Nephron progenitor cell (in vitro differentiated cells): ENCODE measurements at regions not wholly inside any gene's neighbourhood (a gene's known extent, or its start where the extent isn't known, plus 50 kb on each side); places are given as distances from the start of the nearest gene placed in this dataset.

Experiments used
- DNase-seq: peaks from one replicate; pipeline ENCODE4 v3.0.0; 2021
- H3K27ac Mint-ChIP-seq: 2 replicates; pipeline ENCODE4 v1.8.0; 2021; ENCODE audit warnings: mild to moderate bottlenecking, moderate library complexity, mixed read lengths
- H3K27me3 Mint-ChIP-seq: 2 replicates; pipeline ENCODE4 v1.8.0; 2021; ENCODE audit warnings: mild to moderate bottlenecking, low read depth, mixed read lengths; ENCODE audit not compliant: poor library complexity
- H3K36me3 Mint-ChIP-seq: 2 replicates; pipeline ENCODE4 v1.8.0; 2021; ENCODE audit warnings: low read depth, mixed read lengths
- H3K4me1 Mint-ChIP-seq: 2 replicates; pipeline ENCODE4 v1.8.0; 2021; ENCODE audit warnings: mixed read lengths
- H3K4me3 Mint-ChIP-seq: 2 replicates; pipeline ENCODE4 v1.8.0; 2021; ENCODE audit warnings: mild to moderate bottlenecking, moderate library complexity, mixed read lengths
- H3K9me3 Mint-ChIP-seq: 2 replicates; pipeline ENCODE4 v1.8.0; 2021; ENCODE audit warnings: mild to moderate bottlenecking, moderate library complexity, mixed read lengths
- TF ChIP-seq, protein P1 (sequence below): fragments of 200-600 bp; sonication (generic); IDR thresholded peaks from 2 replicates; pipeline ENCODE4 v1.5.0; 2021; ENCODE audit warnings: antibody characterized with exemption

DNA sequence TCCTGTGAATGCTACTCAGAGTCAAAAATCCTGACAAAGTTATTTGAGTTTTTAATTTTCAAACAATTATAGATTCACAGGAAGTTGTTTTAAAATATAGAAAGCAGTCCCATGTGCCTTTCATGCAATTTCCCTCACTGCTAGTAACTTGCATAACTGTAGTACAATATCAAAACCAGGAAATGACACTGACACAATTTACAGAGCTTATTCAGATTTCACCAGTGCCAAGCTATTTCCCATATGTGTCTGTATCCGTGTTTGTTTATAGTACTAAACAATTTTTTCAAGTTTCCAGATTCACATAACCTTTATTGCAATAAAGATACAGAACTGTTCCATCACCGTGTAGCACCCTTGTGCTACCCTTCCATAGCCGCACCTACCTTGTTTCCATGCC lies 934.6 kb downstream of the PCDH17 start:
- H3K4me3 Mint-ChIP-seq: no peak overlapping the region
- no peaks in the 10 kb centered on the region for H3K9me3 Mint-ChIP-seq
- TF ChIP-seq, protein P1, sequence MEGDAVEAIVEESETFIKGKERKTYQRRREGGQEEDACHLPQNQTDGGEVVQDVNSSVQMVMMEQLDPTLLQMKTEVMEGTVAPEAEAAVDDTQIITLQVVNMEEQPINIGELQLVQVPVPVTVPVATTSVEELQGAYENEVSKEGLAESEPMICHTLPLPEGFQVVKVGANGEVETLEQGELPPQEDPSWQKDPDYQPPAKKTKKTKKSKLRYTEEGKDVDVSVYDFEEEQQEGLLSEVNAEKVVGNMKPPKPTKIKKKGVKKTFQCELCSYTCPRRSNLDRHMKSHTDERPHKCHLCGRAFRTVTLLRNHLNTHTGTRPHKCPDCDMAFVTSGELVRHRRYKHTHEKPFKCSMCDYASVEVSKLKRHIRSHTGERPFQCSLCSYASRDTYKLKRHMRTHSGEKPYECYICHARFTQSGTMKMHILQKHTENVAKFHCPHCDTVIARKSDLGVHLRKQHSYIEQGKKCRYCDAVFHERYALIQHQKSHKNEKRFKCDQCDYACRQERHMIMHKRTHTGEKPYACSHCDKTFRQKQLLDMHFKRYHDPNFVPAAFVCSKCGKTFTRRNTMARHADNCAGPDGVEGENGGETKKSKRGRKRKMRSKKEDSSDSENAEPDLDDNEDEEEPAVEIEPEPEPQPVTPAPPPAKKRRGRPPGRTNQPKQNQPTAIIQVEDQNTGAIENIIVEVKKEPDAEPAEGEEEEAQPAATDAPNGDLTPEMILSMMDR: no peak
- no peaks in the 10 kb centered on the region for H3K4me1 Mint-ChIP-seq
- H3K36me3 Mint-ChIP-seq: no peaks in the 10 kb centered on the region
- H3K27ac Mint-ChIP-seq: no peak overlapping the region
- DNase-seq: no peak
- H3K27me3 Mint-ChIP-seq: peaks cover 2% of the 10 kb centered on the region

GRCh38 chr13:58573743-58574142 lies 942.2 kb downstream of the PCDH17 start:
- Mint-ChIP-seq H3K27ac (no peak overlapping the region), H3K27me3 (peaks cover 2% of the 10 kb centered on the region), H3K4me1 (peaks cover 12% of the 10 kb centered on the region), H3K4me3 (no peak overlapping the region), H3K36me3 (peaks cover 11% of the 10 kb centered on the region), H3K9me3 (peaks cover 24% of the 10 kb centered on the region)
- TF ChIP-seq, protein P1: no peak
- DNase-seq: no peak

GRCh38 chr13:58574791-58575190 lies 943.2 kb downstream of the PCDH17 start:
- DNase-seq: no peak
- H3K27ac Mint-ChIP-seq: no peak overlapping the region
- H3K4me3 Mint-ChIP-seq: no peak overlapping the region
- peaks cover 24% of the 10 kb centered on the region for H3K9me3 Mint-ChIP-seq
- TF ChIP-seq, protein P1: no peak
- H3K36me3 Mint-ChIP-seq: peaks cover 11% of the 10 kb centered on the region
- H3K27me3 Mint-ChIP-seq: no peaks in the 10 kb centered on the region
- H3K4me1 Mint-ChIP-seq: peaks cover 16% of the 10 kb centered on the region

DNA sequence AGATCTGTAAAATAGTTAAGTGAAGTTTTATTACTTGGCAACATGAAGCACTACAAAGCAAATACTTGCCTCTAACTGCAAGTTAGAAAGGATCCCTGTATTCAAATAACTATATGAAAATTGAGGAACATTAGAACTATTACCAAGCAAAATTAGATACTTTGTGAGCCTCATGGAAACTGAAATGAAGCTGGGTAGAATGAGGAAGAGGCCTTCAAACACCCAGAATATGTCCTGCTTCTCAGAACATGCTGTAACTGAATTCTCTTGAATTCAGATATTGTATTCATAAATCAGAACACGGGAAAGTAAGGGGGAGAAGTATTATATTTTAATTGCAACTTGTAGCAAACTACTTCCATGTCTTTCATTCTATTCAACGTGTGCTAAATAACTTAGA lies 947.9 kb downstream of the PCDH17 start:
- no peak for DNase-seq
- H3K36me3 Mint-ChIP-seq: peaks cover 11% of the 10 kb centered on the region
- H3K27ac Mint-ChIP-seq: no peak overlapping the region
- no peak overlapping the region for H3K4me3 Mint-ChIP-seq
- H3K4me1 Mint-ChIP-seq: peaks cover 16% of the 10 kb centered on the region
- TF ChIP-seq, protein P1: no peak
- H3K9me3 Mint-ChIP-seq: peaks cover 15% of the 10 kb centered on the region
- no peaks in the 10 kb centered on the region for H3K27me3 Mint-ChIP-seq

GRCh38 chr13:58583966-58584365 lies 952.4 kb downstream of the PCDH17 start:
- TF ChIP-seq, protein P1: no peak

DNA sequence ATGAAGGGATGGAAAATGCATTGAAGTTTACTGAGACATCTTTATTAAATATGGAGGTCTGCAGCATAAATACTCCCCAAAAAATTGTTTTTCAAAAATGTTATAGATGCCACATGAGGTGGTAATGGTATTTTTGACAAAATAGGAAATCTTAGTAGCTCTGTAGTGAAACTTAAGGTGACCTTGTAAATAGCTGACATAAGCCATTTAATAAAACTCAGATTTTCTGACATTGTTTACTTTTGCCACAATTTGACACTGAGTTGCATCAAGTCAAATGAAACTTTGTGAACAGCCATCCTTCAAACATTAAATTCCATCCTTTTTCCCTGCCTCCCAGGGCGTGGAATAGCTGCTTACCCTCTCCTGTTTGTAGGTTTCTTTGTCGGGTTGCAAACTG lies 953.1 kb downstream of the PCDH17 start:
- no peaks in the 10 kb centered on the region for H3K9me3 Mint-ChIP-seq
- H3K27ac Mint-ChIP-seq: no peak overlapping the region
- H3K27me3 Mint-ChIP-seq: peaks cover 3% of the 10 kb centered on the region
- TF ChIP-seq, protein P1: no peak
- no peak for DNase-seq
- no peak overlapping the region for H3K4me3 Mint-ChIP-seq
- peaks cover 7% of the 10 kb centered on the region for H3K4me1 Mint-ChIP-seq
- no peaks in the 10 kb centered on the region for H3K36me3 Mint-ChIP-seq

More at GRCh38 chr13:58583966-58584365, 952.4 kb downstream of the PCDH17 start:
- H3K9me3 Mint-ChIP-seq: no peaks in the 10 kb centered on the region
- H3K27ac Mint-ChIP-seq: no peak overlapping the region
- no peak overlapping the region for H3K4me3 Mint-ChIP-seq
- H3K27me3 Mint-ChIP-seq: peaks cover 3% of the 10 kb centered on the region
- DNase-seq: no peak
- peaks cover 9% of the 10 kb centered on the region for H3K4me1 Mint-ChIP-seq
- no peaks in the 10 kb centered on the region for H3K36me3 Mint-ChIP-seq
